Lower leg skin (tissue), 3 donors: ENCODE measurements at regions not wholly inside any gene's neighbourhood (a gene's known extent, or its start where the extent isn't known, plus 50 kb on each side); places are given as distances from the start of the nearest gene placed in this dataset.

Experiments
- POLR2A ChIP-seq, 2 donors: fragments of 450-650 bp; IDR thresholded peaks; one replicate each; pipeline ENCODE4 v1.6.1; 2016 to 2017; ENCODE audit warnings: antibody characterized with exemption in 2 of 2, mild to moderate bottlenecking in 1 of 2, moderate library complexity in 1 of 2
- TF ChIP-seq, protein P1 (sequence below), 3 donors: fragments of 450-650 bp; IDR thresholded peaks; one replicate each; pipeline ENCODE4 v1.5.1; 2016; ENCODE audit warnings: antibody characterized with exemption in 3 of 3, mild to moderate bottlenecking in 3 of 3, moderate library complexity in 2 of 3

DNA sequence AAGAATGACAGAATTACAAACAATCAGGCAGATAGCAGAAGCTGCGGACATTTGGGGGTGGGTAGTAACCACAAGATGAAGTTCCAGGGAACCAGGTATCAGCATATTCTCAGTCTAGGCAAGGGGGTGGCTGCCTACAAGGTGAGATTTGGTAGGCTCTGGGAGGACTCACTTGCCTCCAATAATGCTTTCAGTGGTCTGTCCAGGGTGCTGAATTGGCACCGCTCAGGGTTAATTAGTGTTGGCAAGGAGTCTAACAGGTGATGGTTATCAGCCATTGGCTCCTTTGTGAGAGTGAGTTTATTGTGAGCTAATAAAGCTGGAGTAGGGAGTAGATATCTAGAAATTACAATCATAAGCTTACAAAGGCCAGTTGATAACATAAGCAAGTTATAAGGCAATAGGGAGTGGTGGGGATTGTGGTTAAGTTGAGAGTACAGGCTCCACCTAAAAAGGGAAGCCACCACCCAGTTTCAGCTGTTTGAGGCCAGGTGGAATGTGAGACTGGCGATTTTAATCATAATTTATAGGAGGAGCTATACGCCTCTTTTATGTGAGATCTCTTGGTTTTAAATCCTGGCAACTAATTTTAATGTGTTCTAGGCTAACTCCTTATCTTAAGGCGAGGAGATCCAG, 320.5 kb downstream of the MIAT start:
- TF ChIP-seq, protein P1, sequence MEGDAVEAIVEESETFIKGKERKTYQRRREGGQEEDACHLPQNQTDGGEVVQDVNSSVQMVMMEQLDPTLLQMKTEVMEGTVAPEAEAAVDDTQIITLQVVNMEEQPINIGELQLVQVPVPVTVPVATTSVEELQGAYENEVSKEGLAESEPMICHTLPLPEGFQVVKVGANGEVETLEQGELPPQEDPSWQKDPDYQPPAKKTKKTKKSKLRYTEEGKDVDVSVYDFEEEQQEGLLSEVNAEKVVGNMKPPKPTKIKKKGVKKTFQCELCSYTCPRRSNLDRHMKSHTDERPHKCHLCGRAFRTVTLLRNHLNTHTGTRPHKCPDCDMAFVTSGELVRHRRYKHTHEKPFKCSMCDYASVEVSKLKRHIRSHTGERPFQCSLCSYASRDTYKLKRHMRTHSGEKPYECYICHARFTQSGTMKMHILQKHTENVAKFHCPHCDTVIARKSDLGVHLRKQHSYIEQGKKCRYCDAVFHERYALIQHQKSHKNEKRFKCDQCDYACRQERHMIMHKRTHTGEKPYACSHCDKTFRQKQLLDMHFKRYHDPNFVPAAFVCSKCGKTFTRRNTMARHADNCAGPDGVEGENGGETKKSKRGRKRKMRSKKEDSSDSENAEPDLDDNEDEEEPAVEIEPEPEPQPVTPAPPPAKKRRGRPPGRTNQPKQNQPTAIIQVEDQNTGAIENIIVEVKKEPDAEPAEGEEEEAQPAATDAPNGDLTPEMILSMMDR (IDR thresholded peaks at IDR 0.05) = no peak
- TF ChIP-seq POLR2A (IDR thresholded peaks at IDR 0.05) = no peak
